Left renal cortex interstitium (tissue), 4 donors: ENCODE measurements at regions not wholly inside any gene's neighbourhood (a gene's known extent, or its start where the extent isn't known, plus 50 kb on each side); places are given as distances from the start of the nearest gene placed in this dataset.

ENCODE experiments used
- DNase-seq, 4 donors: peaks; one replicate each; pipeline ENCODE4 v3.0.0-alpha.2; 2013; ENCODE audit warnings: low read depth in 4 of 4, low spot score in 2 of 4, missing footprints in 1 of 4

- DNase-seq = no peak
These were observed 249.1 kb upstream of the NR4A3 start for GRCh38 chr9:99572567-99572966.

GRCh38 chr9:99573085-99573484, 248.6 kb upstream of the NR4A3 start:
- no peak for DNase-seq

- DNase-seq = no peak
These were observed 247.8 kb upstream of the NR4A3 start for GRCh38 chr9:99573886-99574285.

GRCh38 chr9:99576002-99576401, 245.7 kb upstream of the NR4A3 start:
- no peak for DNase-seq

GRCh38 chr9:99576876-99577275, 244.8 kb upstream of the NR4A3 start:
- no peak for DNase-seq

- DNase-seq = no peak
These were observed 244.3 kb upstream of the NR4A3 start for GRCh38 chr9:99577351-99577750.

GRCh38 chr9:99578666-99579065, 243.0 kb upstream of the NR4A3 start:
- DNase-seq = no peak

- DNase-seq = no peak
These were observed 241.7 kb upstream of the NR4A3 start for GRCh38 chr9:99579964-99580363.

GRCh38 chr9:99582814-99583213, 238.9 kb upstream of the NR4A3 start:
- DNase-seq = no peak

GRCh38 chr9:99588299-99588698, 233.4 kb upstream of the NR4A3 start:
- no peak for DNase-seq

GRCh38 chr9:99588747-99589146, 232.9 kb upstream of the NR4A3 start:
- DNase-seq = no peak

- DNase-seq = no peak
These were observed 231.3 kb upstream of the NR4A3 start for GRCh38 chr9:99590410-99590809.

GRCh38 chr9:99590840-99591239, 230.8 kb upstream of the NR4A3 start:
- no peak for DNase-seq

- no peak for DNase-seq
These were observed 229.9 kb upstream of the NR4A3 start for GRCh38 chr9:99591770-99592169.

- DNase-seq = no peak
These were observed 228.7 kb upstream of the NR4A3 start for GRCh38 chr9:99592834-99593574.

GRCh38 chr9:99593610-99594009, 228.1 kb upstream of the NR4A3 start:
- DNase-seq = no peak

GRCh38 chr9:99594056-99594780, 227.5 kb upstream of the NR4A3 start:
- no peak for DNase-seq

- no peak for DNase-seq
These were observed 225.9 kb upstream of the NR4A3 start for GRCh38 chr9:99595796-99596195.

GRCh38 chr9:99601571-99602111, 220.0 kb upstream of the NR4A3 start:
- peak; percentile 58 to 79 (median 66) for DNase-seq

- no peak for DNase-seq
These were observed 218.8 kb upstream of the NR4A3 start for GRCh38 chr9:99602854-99603253.

- no peak for DNase-seq
These were observed 216.5 kb upstream of the NR4A3 start for GRCh38 chr9:99605016-99605743.
